ENCODE measurements at regions not wholly inside any gene's neighbourhood (a gene's known extent, or its start where the extent isn't known, plus 50 kb on each side); places are given as distances from the start of the nearest gene placed in this dataset.

DNA sequence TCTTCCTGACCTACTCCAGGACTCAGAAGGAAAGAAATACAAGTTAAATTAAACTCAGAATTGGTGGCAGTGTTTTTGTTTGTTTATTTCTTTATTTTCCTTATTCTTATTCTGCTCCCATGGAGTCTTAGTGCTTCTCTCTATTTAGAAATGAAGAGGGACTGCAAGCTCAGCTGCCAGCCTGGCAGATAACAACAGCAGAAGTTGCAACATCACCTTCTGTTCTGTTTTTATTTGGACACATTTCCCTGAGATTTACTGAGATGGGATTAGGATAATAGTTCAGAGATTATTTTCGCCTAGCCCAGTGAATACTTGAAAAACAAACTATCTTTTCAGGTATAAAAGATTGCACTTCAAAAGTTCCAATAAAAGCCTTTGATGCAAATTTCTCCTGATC, 70.4 kb upstream of the DTNA start:
- peak; percentile 63 for DNase-seq (ENCODE audit: low spot score)

DNA sequence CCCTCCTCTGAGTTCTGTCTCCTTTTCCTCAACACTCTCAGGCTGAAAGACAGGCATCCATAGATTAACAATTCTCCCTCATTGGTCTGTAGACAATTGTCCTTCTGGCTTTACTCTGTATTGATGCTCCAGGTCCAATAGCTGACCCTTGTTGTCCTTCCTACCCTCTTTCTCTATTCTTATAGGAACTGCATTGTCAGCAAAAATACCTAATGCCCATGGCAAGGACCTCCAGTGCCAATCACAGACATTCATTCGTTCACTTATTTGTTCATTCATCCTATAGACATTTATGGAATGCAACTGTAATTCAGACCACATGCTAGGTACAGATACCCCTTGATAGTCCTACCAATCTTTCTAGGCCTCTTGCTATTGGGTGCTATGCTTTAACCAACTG, 69.8 kb upstream of the DTNA start:
- DNase-seq (ENCODE audit: low spot score) = no peak

DNA sequence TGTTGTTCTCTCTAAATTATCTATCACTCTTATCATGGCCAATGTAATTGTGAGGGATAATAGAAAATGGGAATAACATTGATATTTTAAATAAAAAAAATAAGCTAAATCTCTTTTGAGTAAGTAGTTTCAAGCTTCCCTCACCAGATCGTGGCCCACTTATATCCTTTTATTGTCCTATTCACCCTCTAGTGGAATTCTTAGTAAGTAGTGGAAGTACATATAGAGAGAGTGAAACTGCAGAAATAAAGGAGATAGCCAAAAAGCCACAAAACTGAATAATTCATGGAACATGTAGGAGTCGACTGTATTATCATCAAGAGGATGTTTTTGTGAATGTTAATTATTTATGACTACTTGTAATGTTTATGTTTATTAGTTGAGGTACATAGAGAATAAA, 66.1 kb upstream of the DTNA start:
- DNase-seq (ENCODE audit: low spot score) = peak; percentile 73

DNA sequence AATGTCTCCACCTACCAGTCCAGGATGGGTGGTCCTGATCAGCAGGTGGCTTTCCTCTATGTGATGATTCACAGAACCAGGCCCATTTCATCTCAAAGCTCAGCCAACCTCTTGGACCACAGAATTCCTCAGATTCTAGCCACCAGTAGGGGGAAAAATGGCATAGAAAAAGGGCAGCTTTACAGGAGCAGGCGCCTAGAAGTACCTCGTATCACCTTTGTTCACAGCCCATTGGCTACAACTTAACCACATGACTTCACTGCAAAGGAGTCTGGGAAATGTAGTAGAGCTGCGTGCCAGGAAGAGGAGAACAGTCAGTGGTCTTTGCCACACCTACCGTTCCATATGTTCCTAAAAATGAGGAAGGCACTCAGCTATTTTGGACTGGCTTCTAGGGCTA, 62.8 kb upstream of the DTNA start:
- DNase-seq (ENCODE audit: low spot score) = no peak

DNA sequence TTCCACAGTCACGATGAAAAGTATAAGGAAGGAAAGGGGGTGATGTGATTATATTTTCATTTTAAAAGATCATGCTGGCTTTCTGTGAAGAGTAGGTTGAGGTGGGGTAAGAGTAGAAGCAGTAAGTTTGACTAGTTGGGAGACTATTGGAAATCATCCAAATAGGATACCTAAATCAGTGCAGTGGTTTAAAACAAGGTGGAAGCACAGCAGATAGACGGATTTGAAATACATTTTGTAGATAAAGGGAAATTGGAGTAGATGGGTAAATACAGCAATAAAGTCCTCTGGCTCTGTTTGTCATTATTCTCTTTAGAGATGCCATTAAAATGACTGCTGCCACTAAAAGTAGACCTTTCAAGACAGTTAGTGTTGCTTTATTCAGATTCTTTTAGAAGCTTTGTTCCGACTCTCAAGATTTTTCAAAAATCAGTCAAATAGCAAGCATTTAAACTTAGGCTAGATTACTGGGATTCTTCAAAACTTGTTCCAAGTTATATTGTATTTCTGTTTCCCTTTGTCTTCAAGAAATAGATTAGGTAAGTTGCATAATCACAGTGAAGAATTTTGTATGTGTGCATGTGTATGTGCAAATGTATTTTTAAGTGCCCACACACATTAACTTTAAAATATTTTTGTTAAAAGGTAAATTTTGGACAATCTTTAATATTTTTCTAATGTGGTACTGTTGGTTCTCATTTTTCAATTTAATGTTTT, 61.7 kb upstream of the DTNA start:
- no peak for DNase-seq (ENCODE audit: low spot score)

DNA sequence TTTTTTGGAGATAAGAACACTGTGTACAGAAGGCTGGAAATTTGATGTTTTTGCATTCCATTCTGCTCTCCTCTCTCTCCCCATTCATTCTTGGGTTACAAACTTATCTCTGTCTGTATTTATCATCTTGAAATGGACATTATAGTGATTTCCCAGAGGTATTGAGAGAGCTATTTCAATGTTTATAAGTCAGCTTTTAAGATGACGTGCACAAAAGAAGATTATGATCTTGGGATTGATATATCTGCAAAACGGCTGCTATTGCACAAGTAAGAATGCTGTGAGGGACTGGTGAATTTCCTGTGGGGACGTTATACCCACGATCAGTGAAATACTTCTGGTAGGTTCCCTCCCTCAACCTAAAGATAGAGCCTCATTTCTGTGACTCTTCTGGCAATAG, 61.0 kb upstream of the DTNA start:
- DNase-seq (ENCODE audit: low spot score) = no peak

DNA sequence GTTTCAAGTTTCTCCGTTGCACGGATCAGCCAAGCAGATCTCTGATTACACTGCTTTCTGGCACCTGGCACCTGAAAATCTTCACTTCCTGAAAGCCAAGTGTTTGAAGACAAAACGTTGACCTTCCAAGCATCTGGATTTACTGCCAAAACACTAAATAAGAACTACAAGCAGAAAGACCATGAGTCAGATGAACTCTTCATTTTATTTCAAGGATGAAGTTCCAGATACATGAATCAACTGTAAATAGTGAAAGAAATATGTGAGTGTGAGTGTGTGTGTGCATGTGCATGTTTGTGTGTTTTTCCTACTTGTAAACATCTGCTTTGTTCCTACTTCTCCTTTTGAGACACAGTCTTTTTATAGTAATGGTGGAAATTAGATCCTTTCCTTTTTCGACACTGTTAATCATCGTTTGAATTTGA, 60.0 kb upstream of the DTNA start:
- peak; percentile 12 for DNase-seq (ENCODE audit: low spot score)

DNA sequence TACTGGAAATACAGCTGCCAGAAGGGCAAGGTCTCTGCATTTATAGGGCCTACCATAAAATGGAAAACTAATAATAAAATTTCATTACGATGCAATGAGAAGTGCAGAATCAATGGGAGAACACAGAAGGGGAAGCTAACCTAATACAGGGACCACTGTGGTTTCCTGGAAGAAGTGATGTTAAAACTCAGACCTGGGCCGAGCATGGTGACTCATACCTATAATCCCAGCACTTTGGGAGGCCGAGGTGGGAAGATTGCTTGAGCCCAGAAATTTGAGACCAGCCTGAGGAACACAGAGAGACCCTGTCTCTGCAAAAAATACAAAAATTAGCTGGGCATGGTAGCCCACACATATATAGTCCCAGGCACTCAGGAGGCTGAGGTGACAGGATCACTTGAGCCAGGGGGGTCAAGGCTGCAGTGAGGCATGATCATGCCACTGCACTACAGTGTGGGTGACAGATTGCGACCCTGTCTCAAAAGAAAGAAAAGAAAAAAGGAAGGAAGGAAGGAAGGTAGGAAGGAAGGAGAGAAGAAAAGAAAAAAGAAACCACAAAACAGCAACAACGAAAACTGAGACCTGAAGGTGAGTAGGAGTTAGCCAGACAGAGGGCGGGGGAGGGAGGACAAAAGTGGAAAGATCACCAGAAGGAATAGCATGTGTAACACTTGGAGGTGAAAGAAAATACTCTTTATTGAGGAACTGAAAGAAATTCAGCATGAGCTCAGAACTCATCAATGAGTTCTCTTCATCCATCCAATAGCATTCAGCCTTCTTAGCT, 58.3 kb upstream of the DTNA start:
- DNase-seq (ENCODE audit: low spot score) = no peak

DNA sequence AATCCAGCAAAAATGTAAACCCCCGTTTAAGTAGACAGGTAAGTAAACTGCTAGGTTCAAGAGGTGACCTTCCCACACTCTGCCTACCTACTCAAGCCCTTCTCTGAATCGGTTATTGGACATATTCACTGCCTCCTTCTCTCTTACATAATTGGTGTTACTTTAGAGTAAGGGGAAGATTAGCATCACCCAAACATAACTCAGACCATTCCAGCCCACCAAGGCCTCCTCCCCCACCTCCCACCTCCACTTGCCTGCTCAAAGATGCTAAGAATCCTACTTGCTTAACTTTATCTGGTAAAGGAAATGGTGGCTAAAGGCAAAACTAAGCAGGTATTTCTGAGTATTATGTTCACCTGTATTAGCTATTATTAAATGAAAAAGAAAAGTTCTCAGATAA, 55.0 kb upstream of the DTNA start:
- no peak for DNase-seq (ENCODE audit: low spot score)

DNA sequence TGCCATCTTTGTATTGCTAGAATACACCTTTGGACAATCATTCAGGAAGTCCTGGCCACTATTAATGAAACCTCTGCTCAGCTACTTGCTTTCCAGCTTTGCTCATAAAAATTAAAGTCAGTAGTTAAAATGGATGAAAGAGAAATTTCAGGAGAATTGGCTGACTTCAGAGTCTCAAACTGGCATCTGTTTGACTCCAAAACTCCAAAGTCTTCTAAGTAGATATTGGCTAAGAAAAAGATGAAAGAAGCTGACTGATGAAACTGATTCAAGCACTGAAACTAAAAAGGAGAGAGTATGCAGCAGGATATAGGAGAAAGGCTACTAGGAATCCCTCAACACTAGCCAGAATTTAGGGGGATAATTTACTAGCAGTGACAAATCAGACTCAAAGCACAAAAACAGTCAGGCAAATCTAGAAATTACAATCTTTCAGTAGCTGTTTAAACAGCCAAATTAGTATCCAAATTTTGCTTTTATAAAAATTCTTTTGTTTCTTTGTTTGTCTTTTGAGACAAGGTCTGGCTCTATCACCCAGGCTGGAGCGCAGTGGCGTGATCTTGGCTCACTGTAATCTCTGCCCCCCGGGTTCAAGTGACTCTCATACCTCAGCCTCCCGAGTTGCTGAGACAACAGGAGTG, 52.1 kb upstream of the DTNA start:
- no peak for DNase-seq (ENCODE audit: low spot score)

DNA sequence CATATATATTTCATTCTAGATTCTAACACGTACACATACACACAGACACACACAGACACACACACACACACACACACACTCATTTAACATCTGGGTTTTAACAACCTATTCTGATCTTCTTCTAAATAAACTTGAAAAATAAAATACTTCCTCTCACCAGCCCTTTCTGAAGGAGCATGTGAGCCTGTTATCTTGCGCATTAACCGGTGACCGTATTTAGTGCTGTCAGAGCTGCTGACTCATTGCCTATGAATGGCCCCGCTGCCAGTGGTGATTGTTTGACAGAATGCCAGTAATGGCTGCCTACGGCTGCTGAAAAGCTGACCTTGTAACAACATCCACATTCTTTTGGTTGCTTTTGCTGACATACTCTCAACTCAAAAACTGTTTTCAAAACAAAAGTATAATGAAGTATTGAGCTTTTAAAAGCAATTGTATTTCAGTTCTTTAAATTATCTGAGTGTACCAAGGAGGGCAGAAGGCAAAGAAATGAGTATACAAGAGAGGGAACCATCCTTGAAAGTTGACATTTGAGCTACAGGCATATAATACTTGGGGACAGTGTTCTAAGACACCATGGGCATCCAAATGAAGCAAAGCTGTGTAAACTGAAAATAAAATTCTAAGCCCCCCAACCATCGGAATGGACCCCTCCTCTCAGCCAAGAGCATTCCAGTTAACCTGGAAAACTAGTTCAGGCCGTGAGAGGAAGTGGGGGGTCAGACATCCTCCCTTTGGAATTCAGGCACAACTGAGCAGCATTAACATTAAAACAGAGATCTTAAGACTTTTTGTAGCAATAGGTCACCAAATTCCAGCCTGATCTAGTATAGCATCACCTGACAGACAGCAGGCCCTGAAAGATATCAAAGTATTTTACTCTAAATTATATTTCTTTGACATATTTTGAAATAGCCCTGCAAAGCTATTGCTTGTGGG, 50.2 kb upstream of the DTNA start:
- peak; percentile 97 for DNase-seq (ENCODE audit: low spot score)

All from umbilical cord (tissue), 1 donor.